GM21576 (cell line): ENCODE measurements at regions not wholly inside any gene's neighbourhood (a gene's known extent, or its start where the extent isn't known, plus 50 kb on each side); places are given as distances from the start of the nearest gene placed in this dataset.
A peak's percentile ranks its signal among the peaks of the same experiment; 100 is the strongest.
"Not testable (repeated sequence)": the region's sequence is repeated elsewhere in the genome, so short reads cannot be mapped to it uniquely, and the experiment has no call there.

Source experiments
- ATAC-seq: cut with Tn5 transposase; IDR thresholded peaks from one replicate; pipeline ENCODE4 v1.9.1; 2021; ENCODE audit warnings: mild to moderate bottlenecking, moderate library complexity; ENCODE audit not compliant: unreplicated experiment

DNA sequence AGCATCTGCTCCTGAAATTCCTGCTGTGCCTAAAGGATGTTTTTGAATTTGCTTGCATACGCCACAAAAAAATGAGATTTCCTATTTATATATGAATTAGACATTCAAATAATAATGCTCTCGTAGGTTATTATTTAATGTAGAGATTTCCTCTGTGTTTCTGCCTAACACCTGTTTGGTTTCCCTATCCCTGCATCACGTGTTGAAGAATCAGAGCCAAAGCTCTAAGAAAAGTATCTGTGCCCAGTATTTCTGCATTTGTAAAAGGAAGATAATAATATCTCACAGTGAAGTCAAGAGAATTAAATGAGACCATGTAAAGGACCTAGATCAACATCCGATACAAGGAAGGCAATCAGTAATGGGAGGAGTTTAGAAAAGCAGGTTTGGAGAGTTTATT is 179.5 kb downstream of the HNRNPD start:
- ATAC-seq: no peak

DNA sequence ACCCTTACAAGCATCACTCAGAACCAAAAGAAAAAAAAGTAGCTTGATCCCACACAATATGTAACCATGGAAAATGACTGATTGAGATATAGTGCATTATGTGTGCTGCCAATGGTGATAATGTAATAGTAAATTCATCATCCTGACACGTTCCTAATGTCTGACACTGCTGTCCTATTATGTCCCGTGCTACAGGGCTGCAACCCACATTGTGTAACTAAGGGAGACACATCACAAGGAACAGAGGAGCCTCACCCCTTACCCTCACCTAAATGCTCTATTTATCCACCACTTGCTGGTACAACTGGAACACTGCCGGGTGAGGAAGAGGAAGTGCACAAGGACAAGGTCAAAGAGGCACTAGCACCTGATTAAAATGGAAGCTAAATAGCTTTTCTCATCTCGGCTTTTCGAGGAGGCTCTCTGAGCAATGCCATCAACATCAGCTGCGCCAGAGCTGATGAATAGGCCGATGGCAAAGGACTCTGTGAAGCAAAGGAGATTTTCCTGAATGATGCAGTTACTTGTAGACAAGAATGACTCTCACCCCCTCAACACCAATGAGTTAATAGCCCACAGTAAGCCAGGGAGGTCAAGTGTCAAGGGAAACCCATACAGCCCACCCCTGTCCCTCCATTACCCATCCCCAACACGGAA is 181.6 kb downstream of the HNRNPD start:
- no peak for ATAC-seq

DNA sequence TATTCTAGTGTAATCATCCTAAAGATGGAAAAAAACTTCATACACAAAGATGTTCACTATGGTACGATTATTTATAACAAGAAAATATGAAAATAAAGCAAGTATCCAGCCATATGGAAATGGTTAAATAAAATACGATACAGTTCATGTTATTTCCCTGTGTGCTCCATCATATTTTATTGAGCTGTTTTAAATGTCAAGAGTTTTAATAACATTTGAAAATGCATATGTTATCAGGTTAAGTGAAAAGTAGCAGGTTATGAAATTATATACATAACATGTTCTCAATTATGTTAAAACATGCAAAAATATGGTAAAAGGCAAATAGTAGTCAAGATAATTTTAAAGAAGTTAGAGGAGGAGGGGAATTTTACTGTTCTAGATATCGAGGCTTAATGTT is 192.0 kb downstream of the HNRNPD start:
- ATAC-seq: no peak

DNA sequence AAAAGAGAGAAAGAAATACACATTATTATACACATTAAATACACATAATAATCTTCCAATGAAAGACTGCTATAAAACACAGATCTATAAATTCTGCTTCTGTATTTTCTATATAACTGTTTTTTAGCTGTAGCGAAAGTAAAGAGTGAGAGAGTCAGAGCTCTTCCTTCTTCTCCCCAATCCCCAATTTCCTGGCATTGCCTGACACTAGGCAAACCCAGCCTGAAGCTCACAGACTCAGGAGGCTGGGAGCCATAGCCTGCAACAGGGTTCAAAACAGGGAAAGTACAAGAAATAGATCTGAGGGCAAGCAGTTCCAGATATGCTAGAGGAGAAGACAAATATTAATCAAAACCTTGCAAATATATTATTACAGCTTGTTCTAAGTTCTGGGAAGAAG is 201.6 kb downstream of the HNRNPD start:
- no peak for ATAC-seq

DNA sequence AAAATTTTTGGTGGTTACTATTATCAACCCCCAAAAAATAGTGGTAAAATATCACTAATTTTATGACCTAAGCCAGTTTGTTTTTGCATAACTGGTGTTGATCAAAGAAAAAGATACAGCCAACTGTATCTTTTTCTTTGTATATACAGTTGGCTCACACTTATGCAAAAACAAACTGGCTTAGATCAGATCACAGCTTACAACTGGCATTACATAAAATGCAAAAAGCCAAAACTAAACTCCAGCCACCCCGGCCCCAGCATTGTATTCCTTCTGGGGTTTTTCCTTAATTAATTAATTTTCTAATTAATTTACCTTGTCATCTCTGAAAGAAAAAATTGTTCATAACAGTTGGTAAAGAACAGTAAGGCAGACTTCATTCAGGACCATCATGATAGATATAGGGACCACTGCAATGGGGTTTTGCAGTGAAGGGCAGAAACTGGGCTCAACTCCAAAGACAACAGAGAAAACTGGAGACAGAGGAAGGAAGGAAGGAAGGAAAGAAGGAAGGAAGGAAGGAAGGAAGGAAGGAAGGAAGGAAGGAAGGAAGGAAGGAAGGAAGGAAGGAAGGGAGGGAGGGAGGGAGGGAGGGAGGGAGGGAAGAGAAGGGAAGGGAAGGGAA is 202.1 kb downstream of the HNRNPD start:
- no peak for ATAC-seq

DNA sequence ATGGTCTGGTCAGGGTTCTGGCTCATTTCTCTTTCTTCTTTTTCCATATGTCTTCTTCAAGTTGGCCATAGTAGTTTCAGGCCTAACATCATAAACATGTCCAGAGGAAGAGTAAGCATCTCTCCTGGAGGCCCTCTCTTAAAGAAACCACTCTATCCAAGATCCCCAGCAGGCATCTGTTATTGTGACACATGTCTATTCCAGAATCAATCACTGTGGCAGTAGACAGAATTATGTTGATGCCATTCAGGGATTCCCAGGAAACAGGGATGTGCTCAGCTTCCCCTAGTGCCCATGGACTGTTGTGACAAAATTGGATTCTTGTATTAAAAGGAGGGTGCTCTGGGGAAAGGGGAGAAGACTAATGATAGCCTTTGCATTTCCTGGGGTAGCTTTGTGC is 224.0 kb downstream of the HNRNPD start:
- ATAC-seq: no peak

DNA sequence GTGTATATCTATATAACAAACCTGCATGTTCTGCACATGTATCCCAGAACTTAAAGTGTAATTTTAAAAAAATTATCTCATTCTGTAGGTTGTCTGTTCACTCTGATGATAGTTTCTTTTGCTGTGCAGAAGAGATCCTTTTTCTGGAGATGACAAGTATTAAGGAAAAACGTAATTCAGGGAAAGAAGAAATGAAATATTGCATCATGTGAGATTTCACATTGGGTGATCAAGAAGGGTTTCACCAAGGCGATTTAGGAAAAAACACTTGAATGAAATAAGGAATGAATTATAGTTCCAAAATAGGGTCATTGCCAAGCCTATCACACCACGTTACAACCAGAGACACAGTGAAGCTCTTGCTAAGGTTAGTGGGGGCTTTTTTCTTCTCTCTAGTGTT is 227.9 kb downstream of the HNRNPD start:
- ATAC-seq: no peak

DNA sequence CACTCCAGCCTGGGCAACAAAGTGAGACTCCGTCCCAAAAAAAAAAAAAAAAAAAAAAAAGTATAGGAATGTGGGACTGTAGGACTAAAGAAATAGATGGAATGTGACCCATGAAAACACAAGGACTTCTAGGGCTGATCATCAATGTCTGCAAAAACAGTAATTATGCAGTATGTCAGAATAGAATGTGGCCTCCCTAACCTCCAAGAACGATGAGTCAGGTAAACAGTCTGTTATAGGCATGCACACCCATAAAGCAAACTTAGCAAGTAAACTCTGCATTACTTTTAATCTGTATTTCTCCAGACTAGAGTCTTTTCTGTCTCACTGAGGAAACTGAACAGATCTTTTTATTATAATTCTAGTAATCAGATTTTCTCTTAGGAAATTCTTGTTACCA is 233.4 kb downstream of the HNRNPD start:
- ATAC-seq: no peak

DNA sequence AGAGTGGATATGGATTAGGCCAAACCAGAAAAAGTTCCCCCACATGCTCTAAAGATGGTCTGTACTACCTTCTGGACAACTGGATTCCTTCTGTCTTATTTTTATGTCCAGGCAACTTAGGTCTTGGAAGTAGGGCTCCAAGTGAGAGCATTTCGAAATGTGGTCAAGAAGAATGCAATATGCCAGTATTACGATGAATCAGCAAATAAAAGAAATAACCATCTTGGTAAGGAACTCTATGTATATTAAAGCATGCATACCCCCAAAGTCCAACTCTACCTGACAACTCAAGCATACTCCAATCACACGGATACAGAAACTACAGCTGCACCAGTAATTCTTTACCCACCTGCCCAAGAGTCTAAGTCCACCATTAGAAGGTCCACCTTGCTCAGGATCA is 234.5 kb downstream of the HNRNPD start:
- ATAC-seq: no peak

DNA sequence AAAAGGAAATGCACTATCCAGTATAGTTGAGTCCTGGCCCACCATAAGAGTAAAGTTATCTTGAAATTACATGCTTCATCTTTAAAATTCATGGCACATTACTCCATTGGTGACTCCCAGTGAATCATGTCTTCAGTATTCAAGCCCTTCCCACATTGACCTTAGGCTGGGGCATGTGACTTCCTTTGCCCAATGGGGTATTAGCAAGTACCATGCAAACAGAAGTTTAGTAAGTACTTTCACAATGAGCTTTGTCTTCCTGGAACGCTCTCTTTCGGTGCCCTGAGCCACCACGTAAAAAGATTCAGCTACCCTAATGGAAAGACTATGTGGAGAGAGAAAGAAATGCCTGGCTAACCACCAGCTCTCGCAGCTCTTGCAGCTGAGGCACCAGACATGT is 235.4 kb downstream of the HNRNPD start:
- ATAC-seq: no peak

DNA sequence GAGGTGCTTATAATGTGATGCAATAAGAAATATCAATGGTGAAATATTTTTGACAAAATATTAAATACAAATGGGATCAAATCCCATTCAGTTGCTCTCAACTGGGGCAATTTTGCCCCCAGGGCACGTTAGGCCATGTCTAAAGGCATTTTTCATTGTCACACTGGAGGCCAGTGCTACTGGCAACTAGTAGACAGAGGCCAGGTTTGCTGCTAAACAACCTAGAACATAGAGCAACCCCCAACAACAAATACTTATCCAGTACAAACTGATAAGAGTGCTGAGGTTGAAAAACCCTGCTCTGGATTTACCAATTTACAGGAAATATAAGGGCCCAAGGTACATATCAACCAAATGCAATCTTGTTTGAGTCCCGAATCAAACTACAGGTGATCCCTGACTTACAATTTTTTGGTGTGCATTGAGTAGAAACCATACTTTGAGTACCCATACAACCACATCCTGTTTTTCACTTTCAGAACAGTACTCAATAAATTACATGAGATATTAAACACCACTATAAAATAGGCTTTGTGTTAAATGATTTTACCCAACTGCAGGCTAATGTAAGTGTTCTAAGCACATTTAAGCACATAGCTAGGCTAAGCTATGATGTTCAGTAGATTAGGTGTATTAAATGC is 237.5 kb downstream of the HNRNPD start:
- ATAC-seq: peak; percentile 49

DNA sequence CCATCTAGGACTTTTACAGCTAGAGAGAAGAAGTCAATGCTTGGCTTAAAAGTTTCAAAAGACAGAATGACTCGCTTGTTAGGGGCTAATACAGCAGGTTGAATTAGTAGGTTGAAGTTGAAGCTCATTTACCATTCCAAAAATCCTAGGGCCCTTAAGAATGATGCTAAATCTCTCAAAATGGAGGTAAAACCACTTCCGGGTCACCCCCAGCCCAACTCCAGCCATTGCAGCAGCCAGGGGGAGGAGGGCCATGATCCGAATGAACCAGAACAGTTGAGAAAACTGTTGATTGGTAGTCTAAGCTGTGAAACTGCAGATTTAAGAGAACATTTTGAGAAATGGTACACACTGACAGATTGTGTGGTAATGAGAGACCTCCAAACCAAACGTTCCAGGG is 245.4 kb downstream of the HNRNPD start:
- no peak for ATAC-seq

DNA sequence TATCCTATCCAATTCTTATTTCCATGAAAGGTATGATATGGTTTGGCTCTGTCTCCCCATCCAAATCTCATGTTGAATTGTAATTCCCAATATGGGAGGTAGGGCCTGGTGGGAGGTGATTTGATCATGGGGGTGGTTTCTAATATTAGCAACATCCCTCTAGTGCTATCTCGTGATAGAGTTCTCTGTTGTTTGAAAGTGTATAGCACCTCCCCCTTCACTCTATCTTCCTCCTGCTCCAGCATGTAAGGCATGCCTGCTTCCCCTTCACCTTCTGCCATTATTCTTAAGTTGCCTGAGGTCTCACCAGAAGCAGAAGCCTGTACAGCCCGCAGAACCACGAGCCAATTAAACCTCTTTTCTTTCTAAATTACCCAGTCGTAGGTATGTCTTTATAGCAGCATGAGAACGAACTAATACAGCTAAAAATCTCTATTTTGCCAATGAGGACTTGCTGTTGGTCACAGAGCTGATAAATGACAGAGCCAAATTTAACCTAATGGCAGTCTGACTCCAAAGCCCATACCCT is 247.2 kb downstream of the HNRNPD start:
- no peak for ATAC-seq

DNA sequence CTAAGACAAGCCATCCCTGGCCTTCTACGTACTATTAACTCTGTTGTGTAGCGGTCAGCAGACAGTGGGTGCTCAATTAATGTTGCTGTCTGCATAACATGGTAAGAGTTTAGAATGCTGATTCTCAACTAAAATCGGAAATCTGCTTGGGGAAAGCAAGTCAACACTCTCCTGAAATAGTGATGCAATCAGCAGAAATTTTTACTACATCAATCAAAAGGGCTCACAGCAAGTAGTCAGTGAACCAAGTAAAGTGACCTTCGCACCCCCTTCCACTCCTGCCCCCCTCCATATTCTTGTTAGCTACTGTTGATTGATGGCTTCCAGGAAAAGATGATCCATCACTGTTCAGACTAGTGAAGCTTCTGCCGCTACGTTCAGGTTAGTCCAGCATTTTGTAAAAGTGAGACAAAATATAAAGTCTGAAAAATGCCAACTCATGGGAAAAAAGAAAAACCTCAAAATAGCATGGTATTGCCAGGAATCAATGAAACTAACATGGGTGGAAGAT is 247.9 kb downstream of the HNRNPD start:
- ATAC-seq: no peak

DNA sequence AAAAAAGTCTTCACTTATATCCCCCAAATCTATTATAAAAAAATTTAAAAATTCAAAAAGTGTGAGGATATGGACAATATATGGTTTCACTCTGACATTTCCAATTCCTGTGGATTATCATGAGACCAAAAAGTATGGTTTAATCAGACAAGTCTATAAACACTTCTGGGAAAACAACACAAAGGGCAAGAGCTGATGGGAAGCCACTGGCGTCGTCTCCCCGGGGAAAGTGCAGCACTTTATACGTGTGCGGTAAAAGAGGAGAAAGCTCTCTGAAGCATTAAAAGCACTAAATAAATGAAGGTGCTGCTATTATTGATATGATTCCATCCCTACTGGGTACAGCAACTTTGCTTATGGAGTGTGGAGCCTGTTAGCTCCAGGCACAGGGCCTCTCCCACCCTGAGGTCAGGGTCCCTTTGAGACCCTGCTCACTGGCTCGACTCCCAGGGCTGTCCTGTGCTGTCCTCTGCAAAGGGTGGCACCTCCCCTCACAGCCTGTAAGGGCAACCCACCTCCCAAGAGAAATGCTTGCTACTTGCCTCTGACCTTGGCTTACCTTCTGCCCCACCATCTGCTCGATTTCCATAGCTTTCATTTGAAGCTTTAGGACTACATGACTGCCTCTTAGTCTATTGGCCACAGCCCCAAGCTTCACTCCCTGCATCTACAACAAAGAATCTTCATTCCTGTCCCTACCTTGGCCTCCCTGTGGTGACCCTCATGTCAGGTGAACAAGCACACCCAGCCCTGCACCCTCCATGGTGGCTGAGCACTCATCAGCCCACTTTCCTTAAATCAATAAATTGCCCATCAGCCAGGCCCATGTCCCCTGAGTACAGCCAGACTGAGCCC is 248.6 kb downstream of the HNRNPD start:
- ATAC-seq: no peak

DNA sequence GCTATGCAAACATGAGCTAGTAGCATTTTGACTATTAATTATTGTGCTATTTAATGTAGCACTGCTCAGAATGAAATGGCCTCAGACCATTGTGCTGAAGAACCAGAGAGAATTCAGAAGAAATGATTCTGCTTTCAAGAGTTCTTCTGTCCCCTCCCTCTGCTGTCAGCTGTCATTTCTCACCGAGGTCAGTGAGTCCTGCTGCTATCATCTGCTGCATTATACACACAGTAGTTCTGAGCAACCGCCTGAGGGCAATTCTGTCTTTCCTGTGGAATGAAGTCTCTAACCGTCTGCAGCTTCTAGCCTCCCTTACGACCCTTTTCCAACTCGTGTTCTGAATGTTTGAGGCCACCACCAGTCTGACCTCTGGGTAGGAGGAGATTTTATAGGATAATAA is 249.4 kb downstream of the HNRNPD start:
- no peak for ATAC-seq

DNA sequence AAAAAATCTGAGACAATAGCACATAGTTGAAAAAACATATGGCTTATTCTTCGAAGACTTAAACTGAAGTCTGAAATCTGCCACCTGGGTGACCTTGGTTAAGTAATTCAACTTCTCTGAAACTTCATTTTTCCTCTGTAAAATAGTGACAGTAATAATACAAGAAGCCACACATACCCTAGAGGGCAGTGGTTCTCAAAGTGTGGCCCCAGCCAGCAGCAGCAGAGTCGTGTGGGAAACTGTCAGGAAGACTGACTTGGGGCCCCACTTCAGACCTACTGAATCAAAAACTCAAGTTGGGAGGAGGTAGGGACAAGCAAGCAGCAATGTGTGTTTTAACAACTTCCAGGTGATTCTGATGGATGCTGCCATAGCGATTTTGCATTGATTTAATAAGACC is 249.9 kb downstream of the HNRNPD start:
- ATAC-seq: no peak

DNA sequence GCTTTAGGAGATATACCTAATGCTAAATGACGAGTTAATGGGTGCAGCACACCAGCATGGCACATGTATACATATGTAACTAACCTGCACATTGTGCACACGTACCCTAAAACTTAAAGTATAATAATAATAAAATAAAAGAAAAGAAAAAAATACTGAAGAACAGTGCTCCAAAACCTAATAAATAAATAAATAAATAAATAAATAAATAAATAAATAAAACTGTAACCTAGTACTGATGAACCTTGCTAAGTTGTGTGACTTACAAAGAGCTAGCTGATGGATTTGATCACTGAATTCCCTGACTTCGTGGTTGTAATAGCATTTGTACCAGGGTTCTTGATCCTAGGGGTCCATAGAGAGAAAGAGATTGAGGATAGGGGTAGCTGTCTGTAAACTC is 258.6 kb downstream of the HNRNPD start:
- ATAC-seq: not testable (repeated sequence)

DNA sequence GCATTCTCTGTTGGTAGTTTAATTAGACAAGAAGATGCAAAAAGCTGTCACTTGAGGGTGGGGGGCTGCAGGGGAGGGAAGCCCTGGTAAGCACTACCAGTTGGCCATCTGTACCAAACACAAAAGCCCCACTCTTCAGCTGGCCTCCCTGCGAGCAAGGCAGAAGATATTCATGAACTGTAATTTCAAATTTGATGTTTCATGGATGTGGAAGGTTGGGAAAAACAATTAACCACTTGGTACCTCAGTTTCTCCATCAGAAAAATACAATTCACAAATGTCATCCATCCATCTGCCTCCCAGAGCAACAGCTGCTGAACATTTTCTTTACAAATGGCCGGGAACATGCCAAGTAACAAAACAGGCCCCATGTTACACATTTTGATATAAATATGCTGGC is 265.3 kb downstream of the HNRNPD start:
- no peak for ATAC-seq

DNA sequence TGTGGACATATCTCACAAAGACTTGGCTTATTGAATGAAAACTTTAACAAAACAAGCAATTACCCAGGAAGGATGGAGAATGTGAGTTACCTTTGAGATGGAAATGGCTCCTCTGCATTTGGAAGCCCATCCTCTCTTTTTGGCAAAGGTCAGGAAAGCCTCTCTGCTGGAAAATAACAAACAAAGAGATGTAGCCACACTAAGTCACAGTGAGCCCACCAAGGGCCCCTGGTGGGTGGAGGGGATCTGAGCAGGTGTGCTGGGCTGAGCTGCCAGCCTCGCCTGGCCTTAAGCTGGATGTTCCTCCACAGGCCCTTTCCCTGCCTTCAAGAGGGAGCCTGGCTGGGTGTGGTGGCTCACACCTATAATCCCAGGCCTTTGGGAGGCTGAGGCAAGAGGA is 269.2 kb downstream of the HNRNPD start:
- no peak for ATAC-seq

DNA sequence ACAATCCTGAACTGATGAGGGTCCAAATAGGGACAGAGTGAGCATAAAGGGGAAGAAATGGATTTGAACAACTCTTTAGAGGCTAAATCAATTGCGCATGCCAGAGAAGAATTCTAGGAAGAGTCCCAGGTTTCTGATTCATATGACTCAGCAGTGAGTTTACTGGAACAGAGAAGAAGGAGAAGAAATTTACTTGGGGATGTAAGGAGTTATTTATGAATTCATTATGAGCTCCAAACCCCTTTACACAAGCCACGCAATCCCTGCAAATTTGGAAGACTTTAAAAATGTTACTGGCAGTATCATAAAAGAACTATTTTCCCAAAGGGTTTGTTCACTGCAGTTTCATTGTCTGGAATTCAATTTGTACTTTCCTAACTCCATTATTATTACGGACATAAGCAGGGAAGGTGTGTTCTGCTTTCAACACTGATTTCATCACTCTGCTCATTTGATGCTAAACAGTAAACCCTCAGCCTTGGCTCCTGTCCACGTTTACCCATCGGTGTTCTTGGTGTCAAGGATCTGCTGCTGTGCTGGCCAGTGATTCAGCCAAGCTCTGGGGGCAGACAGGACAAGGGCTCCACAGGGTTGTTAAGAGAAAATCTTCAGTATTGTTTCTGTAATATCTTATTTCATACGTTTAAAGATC is 273.7 kb downstream of the HNRNPD start:
- no peak for ATAC-seq
